G401 (cell line): ENCODE measurements at regions not wholly inside any gene's neighbourhood (a gene's known extent, or its start where the extent isn't known, plus 50 kb on each side); places are given as distances from the start of the nearest gene placed in this dataset.
"Not testable (repeated sequence)": the region's sequence is repeated elsewhere in the genome, so short reads cannot be mapped to it uniquely, and the experiment has no call there.

Source experiments
- DNase-seq: peaks from one replicate; pipeline ENCODE4 v3.0.0-alpha.2; 2015; ENCODE audit warnings: low spot score
- in situ Hi-C: cut with HindIII; loops from 2 replicates; pipeline ENCODE4 v1.10.0; 2016; ENCODE audit warnings: low sequenced_read_pairs, mixed read lengths

DNA sequence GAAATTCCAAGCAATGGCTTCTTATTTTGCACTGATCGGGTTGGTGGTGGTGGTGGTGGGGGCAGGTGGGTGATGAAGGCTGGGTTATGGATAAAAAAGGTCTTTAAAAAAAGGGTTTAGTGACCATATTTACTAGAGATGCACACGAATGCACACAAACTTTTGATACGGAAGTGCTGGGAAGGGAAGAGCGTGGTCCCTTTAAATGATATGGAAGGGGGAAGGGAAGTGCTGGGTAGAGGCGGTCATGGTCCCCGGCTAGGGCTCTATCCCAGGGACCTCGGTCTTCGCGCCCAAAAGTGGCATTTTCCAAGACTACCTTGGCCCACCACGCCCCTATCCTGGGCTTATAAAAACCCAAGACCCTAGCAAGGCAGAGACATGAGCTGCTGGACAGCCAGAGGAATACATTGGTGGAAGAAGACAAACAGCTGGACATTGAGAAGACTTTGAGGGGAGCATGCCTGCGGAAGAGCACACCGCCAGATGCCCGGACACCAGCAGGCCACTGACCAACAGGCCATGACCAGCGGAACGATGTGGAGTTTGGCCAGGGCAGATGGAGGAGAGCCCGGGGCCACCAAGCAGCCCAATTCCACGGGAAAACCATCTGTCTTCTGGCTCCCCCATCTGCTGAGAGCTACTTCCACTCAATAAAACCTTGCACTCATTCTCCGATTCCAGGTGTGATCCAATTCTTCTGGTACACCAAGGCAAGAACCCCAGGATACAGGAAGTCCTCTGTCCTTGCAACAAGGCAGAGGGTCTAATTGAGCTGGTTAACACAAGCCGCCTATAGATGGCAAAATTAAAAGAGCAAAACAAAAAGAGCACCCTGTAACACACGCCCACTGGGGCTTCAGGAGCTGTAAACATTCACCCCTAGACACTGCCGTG lies 1720.2 kb downstream of the MRPL39 start:
- in situ Hi-C loops = no loop called here

DNA sequence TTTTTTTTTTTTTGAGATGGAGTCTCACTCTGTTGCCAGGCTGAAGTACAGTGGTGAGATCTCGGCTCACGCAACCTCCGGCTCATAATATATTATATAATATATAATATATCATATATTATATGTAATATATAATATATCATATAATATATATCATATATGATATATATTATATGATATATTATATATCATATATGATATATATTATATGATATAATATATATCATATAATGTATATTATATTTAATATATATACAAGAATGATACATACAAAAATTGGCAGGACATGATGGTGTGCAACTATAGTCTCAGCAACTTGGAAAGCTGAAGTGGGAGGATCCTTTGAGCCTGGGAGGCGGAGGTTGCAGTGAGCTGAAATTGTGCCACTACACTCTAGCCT lies 1725.5 kb downstream of the MRPL39 start:
- in situ Hi-C loops = no loop called here
- DNase-seq = no peak

More for the DNA sequence above, 1720.2 kb downstream of the MRPL39 start:
- DNase-seq = no peak

DNA sequence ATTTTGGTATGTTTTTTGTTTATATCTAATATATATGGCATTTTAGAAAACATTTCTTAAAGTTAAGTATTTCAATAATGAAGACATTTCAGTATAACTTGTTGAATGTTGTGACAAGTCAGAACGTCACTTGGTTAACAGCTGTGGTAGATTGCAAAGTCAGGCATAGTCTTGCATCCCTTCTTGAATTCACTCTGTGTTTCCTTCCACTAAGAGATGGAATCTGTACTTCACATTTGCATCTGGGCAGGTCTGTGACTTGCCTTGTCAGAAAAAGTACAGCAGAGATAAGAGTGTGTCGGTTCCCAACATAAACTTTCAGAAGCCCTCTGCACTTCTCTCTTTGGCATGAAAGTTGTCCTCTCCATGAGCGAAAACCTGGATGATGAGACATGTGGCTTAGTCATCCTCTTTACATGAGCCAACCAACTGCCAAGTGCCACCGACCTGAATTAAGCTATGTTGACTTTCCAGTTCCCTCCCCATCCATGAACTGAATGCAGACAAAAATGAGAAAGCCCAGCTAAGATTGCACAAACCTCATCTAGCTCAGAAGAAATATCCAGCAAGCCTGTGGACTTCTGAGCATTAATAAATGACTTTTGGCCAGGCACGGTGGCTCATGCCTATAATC lies 1730.2 kb downstream of the MRPL39 start:
- in situ Hi-C loops = no loop called here
- DNase-seq = no peak

DNA sequence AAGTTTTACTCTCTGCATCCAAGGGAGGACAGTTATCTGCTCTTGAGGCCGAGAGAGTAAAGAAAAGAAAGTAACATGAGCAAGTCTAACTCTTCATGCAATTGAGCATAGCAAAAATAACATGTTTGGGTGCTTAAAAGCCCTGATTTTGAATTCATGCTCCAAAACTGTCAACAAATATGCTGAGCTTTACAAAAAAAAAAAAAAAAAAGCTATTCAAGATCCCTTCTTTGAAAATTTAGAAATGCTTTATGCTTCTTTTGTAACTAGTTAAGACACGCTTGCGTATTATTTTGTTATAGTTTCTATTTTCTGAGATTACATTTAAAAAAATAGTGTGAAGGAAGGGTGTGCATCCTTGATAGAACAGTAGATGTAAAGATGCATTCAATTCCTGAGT lies 1733.0 kb downstream of the MRPL39 start:
- in situ Hi-C loops = no loop called here
- DNase-seq = no peak

DNA sequence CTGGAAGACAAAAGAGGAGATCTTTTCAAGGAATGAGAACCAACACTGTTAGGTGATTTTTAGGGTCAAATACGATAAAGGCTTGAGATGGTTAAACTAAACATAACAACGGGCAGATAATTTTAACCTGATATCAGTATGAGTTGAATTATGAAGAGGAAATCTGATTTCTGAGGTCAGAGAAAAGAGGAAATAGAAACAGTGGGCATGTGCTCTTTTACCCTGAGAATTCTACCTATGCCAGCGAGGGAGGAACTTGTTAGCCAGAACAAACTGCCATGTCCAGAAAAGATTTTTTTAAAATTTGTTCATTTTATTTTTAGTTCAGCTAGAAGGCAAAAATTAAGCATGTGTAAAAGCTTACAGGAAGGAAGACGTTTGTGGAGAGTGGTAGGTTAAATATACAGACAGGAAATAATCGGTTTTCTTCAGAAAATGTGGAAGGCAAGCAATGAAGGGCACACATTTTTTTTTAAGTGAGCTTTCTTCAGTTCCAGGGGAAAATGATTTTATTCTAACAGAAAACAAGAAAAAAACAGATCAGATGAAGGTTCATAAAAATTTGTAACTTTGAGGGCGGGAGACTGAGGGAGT lies 1745.3 kb downstream of the MRPL39 start:
- no peak for DNase-seq
- in situ Hi-C loops = no loop called here

DNA sequence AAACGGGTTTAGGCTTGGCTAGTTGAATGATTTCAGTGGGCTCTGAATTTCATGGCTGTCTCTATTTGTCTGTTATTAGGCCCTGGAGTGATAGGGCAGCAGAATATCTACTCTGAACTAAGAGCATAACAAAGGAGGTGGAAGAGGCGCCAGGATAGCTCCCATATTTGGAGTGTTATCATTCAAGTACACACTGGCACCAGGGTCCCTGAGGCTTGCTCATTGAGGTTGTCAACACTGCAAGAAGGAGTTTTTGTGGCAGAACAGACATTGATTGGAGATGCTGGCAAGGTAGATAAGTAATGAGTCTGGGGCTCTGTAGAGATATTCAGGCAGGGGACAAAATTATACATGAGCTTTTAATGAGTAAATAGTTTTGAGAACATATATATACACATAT lies 1748.4 kb downstream of the MRPL39 start:
- in situ Hi-C loops = no loop called here
- DNase-seq = no peak

DNA sequence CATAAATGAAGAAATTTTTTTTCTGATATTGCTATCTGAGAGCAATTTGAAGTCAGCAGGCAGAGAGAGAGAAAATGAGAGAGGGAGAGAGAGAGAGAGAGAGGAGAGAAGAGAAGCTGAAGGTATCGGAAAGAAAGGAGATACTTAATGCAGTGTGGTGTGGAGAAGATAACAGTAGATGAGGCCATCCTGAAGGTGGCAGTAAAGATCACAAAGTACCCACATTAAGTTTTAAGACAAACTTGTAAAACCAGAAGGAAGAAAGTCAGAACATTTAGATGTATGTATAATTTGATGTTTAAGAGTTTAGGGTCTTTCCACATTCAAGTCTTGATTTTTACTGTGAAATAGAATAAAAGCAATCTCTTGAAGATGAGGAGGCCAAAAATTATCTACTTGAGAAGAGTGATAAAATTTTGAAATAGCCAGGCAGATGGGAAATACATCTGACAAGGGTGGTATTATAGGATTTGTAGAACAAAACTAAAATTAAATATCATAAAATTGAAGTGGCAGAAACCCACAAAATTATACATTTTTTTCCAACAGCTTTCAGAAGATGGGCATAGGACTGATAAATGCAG lies 1753.4 kb downstream of the MRPL39 start:
- peak; percentile 20 for DNase-seq
- in situ Hi-C loops = no loop called here

DNA sequence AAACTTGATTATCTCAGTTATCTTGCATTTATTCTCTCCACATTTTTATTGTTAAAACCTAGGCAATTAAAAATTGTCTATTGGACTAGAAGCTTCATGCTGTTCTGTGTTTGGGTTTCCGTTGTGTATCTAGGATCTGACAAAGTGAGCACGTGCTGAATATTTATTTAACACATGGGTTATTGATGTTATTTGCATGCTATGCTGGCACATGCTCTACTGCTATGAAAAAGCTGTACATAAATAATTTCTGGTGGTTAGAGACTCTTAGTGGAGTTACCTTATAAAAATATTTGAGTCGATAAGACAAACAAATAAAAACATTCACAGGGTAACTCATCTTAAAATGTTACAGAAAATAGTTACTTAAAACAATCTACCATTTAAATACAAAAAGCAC lies 1769.7 kb downstream of the MRPL39 start:
- no peak for DNase-seq
- in situ Hi-C loops = no loop called here

DNA sequence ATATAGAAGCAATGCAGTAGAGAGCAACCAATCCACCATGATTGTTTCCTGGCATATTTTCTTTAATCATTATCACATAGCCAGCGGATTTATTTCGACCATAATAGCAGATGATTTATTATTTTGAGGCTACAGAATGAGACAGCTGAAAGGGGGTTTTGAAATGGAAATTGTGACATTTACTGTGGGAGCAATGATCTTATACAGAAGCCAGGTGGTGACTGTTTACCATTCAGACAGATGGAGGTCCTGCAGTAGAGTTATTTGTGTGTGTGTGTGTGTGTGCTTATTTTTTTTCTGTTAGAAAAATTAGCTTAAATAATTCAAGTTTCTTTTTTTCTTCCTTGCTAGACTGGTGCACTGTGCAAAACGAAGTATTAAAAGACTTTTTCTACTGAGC lies 1784.5 kb downstream of the MRPL39 start:
- in situ Hi-C loops = no loop called here
- DNase-seq = no peak

DNA sequence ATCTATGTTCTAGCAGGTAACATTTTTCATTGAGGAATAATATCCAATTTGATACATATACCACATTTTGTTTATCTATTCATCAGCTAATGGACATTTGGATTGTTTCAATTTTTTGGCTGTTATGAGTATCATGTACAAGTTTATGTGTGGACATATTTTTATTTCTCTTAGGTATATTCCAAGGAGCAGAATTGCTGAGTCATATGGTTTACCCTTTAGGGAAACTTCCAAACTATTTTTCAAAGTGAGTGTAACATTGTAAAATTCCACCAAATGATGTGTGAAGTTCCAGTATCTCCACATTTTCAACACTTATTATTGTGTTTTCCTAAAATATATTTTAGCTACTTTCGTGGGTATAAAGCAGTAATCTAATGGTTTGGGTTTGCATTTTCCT lies 1789.9 kb downstream of the MRPL39 start:
- in situ Hi-C loops = no loop called here
- DNase-seq = no peak

DNA sequence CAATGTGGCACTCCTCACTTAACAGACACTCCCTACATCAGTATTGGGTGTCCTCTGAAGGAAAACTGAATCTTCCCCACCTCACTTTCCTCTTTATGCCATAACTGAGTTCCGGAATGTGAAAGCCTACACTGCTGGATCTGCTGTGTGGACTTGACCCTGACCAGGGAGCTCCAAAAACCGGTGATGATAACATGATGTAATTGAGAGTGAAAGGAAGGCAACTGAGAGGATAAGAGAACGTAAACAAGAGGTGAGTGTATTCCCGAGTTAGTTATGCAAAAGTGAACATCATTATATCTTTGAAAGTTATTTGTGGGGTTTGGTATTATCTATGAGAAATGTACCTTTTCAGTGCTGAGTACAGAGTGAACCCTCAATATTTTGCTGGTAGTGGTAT lies 1794.8 kb downstream of the MRPL39 start:
- no peak for DNase-seq
- in situ Hi-C loops = no loop called here

DNA sequence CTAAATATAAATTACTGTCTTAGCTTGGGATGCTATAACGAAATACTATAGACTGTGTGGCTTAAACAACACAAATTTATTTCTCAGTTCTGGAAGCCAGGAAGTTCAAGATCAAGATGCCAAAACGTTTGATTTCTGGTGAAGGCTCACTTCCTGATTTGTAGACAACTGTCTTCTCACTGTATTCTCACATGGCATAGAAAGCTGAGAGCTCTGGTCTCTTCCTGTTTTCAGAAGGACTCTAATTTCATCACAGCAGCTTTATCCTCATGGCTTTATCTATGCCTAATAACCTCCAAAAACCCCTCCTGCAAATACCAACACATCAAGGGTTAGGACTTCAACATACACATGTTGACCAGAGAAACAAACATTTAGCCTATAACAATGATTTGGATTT lies 1795.5 kb downstream of the MRPL39 start:
- no peak for DNase-seq
- in situ Hi-C loops = no loop called here

DNA sequence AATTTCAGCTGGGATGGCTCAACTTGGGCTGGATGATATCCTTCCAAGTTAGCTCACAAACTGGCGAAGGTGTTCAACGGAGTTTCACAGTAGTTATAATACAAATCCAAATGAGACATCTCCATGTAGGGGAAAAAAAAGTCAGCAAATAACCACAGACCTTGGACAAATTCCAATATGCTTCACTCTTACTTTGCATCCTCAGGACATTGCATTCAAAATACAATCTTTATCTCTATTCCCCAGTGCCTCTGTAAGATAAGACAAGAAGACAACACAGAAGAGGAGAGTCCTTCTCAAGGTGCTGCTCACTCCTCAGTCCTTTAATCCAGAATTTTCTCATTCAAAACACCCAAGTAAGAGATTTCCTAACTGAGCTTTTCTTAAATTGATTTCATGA lies 1797.7 kb downstream of the MRPL39 start:
- in situ Hi-C loops = no loop called here
- DNase-seq = no peak

DNA sequence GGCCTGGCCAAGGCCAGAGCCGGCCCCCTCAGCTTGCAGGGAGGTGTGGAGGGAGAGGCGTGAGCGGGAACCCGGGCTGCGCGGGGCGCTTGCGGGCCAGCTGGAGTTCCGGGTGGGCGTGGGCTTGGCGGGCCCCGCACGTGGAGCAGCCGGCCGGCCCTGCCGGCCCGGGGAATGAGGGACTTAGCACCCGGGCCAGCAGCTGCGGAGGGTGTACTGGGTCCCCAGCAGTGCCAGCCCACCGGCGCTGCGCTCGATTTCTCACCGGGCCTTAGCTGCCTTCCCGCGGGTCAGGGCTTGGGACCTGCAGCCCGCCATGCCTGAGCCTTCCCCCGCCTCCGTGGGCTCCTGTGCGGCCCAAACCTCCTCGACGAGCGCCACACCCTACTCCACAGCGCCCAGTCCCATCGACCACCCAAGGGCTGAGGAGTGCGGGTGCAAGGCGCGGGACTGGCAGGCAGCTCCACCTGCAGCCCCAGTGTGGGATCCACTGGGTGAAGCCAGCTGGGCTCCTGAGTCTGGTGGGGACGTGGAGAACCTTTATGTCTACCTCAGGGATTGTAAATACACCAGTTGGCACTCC lies 1800.2 kb downstream of the MRPL39 start:
- DNase-seq, in situ Hi-C loops: not testable (repeated sequence)

DNA sequence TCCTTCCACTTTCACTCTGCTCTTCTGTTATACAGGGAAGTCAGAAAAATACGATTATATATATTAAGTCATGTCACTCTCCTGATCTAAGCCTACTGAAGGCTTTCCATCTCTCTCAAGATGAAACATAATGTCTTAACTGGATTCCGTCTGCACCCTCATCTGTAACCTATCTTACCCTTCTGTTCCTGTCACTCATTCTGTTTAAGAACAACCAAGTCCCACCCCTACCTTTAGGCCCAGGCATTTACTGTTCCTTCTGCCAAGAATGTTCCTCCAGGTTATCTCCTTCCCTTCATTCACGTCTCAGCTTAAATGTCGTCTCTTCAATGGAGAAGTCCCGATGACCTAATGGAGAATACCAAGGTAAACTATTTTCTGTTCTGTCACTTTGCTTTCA lies 1802.4 kb downstream of the MRPL39 start:
- in situ Hi-C loops = no loop called here
- no peak for DNase-seq

DNA sequence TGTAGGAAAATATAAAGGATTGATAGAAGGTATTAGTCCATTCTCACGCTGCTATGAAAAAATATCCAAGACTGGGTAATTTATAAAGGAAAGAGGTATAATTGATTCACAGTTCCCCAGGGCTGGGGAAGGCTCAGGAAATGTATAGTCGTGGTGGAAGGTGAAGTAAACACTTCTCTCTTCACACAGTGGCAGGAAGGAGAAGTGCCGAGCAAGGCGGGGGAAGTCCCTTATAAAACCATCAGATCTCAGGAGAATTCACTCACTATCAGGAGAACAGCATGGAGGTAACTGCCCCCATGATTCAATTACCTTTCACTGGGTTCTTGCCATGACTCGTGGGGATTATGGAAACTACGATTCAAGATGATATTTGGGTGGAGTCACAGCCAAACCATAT lies 1806.0 kb downstream of the MRPL39 start:
- DNase-seq = no peak
- in situ Hi-C loops = no loop called here

DNA sequence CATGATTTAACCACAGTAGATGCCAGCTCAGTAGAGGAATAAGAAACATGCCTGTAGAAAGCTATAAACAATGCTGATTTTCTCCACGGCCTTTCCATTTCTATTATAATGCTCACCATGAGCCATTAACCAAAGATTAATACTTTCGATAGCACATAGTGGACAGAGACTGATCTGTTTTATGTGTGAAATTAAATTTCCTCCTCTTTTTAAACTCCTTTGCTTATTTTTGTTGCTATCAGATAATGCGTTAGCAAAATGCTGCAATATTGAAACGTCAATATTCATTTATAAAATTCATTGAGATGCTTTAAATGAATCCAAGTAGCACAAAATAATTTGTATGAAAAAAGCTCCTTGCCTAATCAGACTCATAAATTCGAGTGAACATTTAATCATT lies 1807.9 kb downstream of the MRPL39 start:
- in situ Hi-C loops = no loop called here
- no peak for DNase-seq

DNA sequence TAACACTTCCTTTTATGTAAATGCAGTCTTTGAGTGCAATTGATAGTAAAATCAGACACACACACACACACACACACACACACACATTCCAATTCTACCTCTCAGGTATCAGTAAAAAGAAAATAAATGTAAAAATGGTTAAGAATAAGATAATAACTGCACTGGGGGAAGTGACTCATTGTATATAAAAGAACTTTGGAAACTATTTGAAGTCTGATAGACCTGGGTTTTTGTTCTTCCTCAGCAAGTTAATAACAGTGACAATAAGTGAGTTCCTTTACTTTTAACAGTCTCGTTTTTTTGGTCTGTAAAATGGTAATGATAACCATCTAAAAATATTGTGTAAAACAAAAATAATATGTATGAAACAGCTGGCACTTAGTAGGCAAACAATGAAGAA lies 1815.0 kb downstream of the MRPL39 start:
- no peak for DNase-seq
- in situ Hi-C loops = no loop called here

DNA sequence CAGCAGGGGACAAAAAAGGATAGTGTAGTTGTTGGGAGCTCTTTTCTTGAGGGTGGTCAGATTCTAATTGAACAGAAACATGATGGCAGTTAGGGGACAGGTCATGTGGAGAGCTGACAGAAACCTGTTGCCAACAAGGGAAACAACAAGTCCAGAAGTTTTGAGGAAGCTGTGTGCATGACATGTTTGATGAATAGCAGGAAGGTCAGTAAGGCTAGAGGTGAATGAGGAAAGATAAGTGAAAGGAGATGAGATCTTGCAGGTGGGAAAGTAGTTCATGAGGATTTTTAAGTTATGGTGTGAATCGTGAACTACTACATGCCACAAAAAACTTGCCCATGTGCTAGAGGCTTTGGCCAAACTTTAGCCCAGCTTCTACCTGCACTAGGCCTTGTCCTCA lies 1817.4 kb downstream of the MRPL39 start:
- in situ Hi-C loops = no loop called here

DNA sequence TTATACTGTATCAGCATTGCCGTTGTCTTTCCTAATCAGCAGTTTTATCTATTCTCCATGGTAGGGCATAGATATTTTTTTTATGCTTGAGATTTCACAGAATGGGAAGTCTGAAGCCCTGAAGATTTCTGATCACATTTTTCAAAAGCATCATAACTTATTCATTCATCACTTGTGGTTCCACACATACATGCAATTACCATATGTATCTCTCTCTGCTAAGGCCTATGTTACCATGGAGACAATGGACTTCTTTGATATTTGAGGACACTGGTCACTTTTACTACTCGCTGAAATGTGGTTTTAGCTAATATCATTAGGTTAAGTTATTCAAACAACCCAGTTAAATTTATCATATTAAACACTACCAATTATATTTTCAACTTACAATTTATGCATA lies 1827.0 kb downstream of the MRPL39 start:
- DNase-seq = no peak
- in situ Hi-C loops = no loop called here

More for the DNA sequence above, 1817.4 kb downstream of the MRPL39 start:
- DNase-seq = no peak
